T-helper 1 cell (primary cell): ENCODE measurements at regions not wholly inside any gene's neighbourhood (a gene's known extent, or its start where the extent isn't known, plus 50 kb on each side); places are given as distances from the start of the nearest gene placed in this dataset.
"Not testable (repeated sequence)": the region's sequence is repeated elsewhere in the genome, so short reads cannot be mapped to it uniquely, and the experiment has no call there.

Source experiments
- DNase-seq, 5 donors: peaks; one replicate each; pipeline ENCODE4 v3.0.0-alpha.2; 2012 to 2020

DNA sequence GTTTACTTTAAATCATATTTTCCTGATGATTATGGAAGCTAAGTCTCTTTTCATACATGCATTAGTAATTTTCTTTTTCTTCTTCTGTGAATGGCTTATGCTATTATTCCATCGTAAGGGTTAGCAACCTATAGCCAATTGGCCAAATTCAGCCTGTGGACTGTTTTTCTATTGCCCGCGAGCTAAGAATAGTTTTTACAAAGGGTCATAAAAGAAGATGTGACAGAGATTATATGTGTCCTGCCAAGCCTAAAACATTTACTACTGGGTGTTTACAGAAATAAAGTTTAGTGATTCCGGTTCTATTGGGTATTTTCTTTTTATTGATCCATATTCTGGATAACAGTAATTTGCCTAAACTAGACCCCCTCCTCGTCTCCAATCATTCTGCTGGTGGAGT, 268.8 kb upstream of the DIO3 start:
- no peak for DNase-seq

DNA sequence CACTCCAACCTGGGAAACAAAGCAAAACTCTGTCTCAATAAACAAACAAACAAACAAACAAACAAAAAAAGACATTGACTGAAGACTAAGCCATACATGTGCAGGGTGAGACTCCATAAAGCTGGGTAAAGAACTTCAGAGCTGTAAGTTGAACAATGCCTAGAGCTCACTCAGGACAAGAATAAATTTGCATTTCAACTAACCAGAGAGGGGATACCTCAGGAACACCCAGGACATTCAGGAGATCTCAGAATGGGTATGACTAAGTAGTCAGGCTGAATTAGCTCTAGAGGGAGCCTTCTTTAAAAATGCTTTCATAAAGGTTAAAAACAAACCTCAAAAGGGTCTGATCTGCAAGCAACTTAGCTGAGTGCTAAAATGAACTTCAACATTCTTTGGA, 267.7 kb upstream of the DIO3 start:
- DNase-seq: no peak

DNA sequence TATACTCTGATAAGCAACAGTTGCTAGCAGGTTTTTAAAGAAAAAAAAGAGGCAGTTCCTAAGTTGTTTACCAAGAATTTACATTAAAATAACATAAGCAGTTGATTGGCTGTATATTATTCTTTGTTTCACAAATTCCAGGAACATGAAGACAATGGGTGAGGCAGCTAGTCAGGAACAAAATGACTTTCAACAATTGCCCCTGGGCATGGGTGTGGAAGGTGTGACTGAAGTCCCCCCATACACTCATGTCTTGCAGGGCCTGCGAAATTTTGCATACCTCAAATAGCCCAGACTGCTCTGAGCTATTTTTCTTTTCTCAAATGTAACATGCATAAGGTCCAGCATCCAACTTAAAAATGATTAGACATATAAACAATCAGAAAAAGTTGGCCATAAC, 267.2 kb upstream of the DIO3 start:
- DNase-seq: no peak

DNA sequence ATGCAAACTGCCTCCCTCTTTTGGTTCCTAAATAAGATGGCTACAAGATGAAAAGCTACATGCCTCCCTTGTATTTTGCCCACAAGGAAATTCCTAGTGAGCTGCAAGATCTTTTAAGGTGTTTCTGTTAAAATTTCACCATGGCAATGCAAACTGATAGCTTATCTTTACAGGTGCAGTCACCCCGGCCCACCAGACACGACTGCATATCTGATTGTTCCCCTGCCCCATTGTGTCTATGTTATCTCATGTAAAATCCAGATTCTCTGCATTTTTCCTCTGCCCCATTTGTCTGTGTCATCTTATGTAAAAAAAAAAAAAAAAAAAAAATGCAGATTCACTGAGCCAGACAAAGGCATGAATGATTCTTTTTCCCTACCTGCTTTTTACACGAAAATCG, 261.5 kb upstream of the DIO3 start:
- not testable (repeated sequence) for DNase-seq

DNA sequence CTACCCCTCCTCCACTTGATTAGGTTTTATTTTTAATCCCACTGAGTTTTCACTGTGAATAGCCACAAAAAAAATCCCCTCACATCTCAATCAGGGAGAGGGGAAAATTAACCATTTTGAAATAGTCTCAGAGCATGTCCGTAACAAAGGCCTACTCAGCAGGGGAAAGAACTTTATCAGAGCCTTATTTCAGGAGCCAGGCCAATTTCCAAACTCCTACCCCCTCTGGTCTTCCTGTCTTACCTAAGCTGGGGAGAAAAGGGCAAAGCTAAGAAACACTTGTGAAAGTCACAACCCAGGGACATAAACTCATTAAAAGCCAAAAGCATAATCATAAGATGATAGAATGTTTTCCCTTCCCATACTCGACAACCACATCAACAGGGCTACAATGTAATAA, 260.3 kb upstream of the DIO3 start:
- DNase-seq: no peak

DNA sequence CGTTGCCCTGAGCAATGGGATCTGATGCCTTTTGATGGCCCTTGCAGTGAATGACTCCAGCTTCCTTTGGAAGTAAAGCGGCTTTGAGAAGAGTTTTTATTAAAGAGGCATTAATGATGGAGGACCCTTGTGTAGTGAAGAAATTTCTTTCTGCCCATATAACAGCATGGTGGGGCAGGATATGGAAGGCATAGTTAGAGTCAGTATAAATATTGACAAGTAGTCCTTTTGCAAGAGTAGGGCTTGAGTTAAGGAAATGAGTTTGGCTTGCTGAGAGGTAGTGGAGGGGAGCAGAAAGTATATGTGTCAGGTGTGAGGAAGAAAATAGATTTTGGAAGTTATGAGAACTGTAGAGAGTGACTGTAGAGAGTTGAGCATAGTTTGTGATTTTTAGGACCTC, 254.1 kb upstream of the DIO3 start:
- not testable (repeated sequence) for DNase-seq

DNA sequence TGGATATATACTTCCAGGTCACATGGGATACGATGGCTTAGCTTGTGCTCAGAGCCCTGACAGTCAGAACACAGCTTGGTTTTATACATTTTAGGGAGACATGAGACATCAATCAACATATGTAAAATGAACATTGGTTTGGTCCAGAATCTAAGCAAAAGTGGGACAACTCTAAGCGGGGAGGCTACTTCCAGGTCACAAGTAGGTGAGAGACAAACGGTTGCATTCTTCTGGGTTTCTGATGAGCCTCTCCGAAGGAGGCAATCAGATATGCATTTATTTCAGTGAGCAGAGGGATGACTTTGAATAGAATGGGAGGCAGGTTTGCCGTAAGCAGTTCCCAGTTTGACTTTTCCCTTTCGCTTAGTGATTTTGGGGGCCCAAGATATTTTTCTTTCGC, 250.1 kb upstream of the DIO3 start:
- not testable (repeated sequence) for DNase-seq

DNA sequence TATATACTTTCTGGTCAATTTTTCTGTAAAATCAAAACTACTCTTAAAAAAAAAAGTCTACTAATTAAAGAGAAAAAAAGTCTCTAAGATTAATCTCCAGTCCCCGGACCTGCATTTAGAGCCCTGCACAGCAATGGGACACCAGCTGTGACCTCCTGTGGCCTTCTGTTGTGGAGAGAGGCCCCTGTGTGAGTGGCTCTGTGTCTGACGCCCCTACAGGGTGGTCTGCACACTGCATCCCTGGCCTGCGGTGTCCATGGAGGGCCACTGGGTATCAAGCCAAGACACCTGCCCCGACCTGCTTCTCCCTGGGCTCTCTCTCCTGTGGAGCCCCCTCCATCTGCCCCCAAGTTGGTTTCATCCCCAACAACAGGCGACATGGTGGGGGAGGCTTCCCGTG, 248.0 kb upstream of the DIO3 start:
- no peak for DNase-seq

DNA sequence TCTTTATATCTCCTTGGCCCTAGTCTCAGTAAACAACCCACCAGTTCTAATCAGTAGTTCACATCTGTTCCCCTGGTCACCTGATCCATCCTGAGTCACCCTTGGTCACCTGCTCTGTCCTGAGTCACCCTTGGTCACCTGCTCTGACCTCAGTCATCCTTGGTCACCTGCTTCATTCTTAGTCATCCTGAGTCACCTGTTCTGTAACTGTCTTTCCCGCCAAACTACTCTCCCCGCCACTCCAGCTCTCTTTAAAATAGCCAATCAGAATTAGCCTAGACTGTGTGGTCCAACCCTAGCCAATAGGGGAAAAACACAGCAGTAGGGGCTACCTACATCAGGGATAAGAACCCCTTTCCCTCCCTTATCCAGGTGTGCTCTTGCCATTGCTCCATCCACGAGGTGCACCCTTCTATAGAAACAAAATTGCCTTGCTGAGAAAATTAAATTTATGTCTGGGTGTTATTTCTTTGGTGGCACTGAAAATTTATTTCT, 245.4 kb upstream of the DIO3 start:
- no peak for DNase-seq

DNA sequence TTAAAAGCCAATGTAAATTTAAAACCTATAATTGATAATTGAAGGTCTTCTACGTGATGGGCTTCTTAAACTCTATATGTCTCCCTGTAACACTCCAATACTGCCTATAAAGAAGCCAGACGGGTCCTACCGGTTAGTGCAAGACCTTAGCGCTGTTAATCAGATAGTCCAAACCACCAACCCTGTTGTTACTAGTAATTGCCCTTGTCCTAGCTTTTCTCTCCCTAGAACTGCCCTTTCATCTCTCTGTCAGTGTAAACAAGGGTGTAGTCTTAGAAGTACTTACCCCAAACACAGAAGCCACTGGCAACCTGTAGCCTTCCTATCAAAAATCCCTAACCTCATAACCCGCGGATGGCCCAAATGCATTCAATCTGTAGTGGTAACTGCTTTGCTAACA, 243.0 kb upstream of the DIO3 start:
- DNase-seq: no peak

DNA sequence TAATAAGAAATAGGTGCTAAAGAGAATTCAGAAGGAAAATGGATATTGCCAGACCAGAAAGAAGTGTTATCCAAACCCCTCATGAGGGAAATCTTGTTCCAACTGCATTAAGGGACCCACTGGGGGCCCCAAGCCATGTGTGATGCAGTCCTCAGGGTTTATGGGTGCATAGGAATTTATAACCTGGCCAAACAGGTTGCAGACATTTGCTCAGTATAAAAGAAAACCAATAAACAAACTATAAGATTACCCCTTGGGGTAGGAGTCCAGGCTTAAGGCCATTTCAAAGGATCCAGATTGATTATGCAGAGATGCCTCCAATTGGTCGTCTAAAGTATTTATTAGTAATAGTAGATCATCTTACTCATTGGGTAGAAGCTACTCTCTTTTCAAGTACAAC, 240.9 kb upstream of the DIO3 start:
- no peak for DNase-seq

DNA sequence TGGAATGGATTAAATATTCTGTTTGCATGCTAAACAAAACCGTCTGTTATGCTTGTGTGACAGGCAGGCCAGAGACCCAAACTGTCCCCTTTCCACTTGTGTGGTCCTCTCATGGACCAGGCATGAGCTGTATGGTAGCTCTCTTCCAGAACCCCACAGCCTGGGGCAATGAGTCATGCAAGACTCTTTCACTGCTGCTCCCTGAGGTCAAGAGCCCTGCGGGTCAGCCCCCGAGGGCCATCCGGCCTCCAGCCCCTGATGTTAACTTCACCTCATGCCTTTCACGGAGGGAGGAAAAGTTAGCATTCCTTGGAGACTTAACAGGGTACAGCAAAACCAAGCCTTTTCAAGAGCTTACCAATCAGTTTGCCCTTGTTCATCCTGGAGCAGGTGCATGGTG, 239.1 kb upstream of the DIO3 start:
- no peak for DNase-seq

DNA sequence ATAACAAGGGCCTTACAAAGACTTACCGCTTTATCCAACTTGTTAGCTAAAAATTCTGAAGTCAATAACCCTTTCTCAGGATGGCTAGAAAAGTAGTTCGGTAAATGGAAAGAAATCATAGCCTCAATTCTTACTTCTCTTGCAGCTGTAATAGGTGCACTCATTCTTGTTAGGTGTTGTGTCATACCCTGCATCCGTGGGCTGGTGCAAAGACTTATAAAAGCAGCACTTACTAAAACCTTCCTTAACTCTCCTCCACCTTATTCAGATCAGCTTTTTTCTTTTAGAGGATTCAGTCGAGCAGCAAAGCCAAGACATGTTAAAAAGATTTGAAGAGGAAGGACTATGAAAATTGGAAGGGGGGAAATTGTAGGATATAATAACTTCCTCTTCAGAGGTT, 238.2 kb upstream of the DIO3 start:
- no peak for DNase-seq

DNA sequence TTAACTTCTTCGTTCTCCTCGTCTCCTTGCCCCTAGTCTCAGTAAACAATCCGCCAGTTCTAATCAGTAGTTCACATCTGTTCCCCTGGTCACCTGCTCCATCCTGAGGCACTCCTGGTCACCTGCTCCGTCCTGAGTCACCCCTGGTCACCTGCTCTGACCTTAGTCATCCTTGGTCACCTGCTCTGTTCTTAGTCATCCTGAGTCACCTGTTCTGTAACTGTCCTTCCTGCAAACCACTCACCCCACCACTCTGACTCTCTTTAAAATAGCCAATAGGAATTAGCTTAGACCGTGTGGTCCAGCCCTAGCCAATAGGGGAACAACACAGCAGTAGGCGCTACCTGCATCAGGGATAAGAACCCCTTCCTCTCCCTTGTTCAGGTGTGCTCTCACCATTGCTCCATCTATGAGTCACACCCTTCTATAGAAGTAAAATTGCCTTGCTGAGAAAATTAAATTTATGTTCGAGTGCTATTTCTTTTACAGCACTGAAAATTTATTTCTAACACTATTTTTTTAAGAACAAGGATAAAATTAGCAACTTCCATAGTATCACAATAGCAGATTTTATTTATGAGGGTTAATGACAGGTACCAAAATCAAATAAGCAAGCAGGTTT, 237.6 kb upstream of the DIO3 start:
- not testable (repeated sequence) for DNase-seq

DNA sequence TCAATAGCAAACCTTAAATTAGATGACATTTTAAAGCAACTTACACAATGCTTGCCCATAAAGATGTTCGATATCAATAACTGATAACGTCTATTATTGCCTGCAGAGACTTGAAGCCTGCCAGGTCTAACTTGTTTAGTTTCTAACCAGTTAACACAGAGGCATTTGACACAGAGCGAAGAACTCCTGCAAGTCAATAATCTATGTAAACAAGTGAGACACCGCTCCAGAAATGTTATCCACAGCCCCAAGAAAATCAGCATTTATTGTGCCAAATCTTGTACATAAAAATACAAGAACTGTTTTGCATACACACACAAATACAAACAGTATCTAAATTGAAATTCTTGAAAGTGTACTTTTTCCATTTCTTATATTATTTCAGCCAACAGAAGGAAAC, 236.0 kb upstream of the DIO3 start:
- DNase-seq: no peak

DNA sequence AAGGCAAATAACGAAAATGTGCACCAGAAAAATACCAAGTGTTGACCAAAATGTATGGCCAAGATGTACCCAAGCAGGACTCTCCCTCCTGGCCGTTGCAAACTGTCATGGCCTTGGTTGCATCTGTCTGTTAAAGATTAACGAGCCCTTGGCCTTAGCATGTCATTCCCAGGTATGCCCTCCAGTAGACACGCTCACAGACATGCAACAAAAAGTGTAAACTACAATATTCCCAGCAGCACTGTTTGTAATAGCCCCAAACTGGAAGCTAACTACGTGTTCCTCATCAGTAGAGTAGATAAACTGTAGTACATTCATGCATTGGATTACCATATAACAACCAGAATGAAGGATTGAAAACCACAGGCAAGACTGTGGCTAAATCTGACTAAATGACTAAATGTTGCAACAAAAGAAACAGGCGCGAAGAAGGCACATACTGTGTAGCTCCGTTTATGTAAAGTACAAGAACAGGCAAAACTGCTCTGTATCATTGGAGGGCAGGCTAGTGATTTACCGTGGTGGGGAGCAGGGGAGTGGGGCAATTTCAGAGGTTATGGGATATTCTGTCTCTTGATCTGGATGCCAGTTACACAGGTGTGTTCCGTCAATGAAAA, 232.8 kb upstream of the DIO3 start:
- no peak for DNase-seq

DNA sequence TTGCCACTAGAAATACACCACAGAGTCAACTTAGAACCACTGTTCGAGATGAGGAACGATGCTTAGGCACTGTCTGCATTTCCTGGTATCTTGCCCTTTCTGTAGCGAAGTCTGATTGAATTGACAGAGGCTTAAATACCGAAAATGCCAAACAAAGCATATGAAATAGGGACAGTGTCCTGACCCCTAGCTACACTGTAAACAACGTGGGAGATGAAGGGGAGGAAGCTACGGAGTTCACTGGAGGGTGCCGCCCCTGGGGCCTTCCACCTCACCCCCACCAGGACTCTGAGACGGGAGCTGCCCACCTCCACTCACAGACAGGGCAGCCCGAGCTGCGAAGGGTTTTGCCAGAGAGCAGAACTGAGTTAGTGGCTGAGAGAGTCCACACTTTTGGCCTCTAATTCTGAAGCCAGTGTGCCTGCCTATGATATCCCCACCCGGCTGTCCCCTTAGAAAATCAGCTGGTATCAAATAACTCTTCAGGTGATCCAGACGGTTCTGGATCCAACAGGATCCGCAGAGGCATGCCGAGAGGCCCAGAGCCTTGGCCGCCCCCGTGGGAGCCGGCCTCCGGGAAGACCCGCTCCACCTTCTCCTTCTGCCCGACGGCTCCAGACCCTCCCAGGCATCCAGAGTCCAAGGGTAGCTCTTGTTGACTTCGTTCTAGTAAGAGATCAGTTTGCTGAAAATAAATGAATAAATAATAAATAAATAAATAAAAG, 230.7 kb upstream of the DIO3 start:
- DNase-seq: no peak

DNA sequence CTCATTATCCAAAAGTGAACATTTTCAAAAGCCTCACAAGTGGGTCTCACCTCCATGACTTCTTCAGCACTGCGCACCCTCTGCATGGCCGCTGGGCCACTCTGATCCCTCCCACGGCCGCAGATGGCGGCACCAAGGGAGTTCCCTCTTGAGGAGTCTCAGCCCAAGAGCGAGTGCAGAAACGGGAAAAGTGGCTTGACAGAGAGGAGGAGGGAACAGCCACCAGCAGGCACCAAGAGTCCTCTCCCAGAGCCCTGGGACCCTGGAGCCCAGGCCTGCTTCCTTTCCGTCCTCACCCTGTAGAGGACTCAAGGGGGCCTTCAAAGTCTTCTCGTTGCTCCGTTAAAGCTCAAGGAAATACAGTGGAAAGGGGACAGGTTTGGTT, 230.2 kb upstream of the DIO3 start:
- no peak for DNase-seq

DNA sequence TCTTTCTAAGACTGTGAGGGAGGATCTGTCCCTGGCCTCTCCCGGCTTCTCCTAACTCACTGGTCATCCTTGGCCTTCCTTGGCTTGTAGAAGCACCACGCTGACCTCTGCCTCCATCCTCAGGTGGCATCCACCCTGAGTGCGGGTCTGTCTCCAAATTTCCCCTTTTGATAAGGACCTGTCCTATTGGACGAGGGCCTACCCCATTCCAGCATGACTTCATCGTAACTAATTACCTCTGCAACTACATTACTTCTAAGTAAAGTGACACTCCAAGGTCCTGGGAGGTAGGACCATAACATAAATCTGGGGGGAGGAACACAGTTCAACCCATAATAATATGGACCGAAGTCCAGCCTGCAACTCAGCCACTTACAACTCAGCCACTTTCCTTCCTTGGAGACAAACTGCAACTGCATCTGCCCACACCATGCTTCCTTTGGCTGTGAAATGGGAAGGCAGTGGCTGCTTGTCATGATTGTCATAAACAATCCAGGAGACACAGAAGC, 229.6 kb upstream of the DIO3 start:
- no peak for DNase-seq

DNA sequence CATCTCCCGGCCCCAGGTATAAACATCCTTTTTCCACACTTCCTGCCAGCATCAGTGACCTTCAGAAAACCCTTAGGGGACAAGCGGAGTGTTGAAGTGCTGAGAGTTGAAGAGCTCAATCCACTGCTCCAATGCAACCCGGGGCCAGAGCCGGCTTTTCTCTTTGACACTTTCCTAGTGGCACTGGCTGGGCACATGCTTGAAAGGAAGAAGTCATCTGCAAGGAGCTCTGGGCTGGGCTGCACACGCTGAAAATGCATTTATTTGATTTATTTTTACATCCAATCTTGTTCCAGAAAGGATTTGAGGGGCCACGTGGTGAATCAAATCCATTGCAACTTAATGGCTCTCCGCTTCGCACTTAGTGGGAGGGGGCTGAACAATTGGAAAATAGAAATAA, 229.0 kb upstream of the DIO3 start:
- DNase-seq: no peak

DNA sequence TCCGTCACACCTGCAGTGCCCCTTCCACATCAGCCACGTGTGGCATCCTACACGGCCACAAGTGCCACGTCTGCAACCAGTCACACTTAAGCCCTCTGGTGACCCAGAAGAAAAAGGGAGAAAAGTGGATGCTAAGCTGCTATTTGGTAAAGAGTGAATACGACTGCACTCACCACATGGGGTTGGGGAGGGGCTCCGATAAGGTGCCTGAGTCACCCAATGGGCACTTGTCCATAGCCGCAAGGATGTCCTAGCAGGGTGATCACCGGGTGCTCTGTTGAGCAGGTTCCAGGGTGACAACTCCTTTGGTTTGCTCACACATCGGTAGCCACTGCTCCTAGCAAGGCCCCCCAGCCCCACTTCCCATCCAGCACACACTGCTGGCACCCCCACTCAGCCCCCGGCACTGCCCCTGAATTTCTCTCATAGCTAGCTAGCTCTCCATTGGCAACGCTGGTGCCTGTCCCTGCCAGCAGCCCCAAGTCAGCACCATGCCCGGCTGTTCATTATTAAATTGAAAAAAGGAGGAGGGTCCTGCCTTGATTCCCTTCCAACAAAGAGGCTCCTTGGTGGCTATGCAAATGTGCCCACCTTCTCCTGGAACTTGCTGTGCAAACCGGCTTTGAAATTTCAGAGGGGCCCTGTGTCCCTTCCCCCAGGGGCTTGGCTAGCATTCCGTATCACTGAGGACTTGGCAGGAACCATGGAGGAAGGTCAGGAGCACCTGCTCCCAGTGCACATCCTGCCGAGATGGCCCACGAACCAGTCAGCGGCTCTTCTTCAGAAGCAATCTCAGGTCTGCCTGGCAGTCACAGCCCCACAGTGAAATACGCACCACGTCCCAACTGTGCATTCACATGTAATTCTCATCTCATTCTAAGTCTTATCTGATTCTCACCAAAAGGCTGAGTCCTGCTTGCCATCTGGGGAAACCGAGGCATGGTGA, 227.7 kb upstream of the DIO3 start:
- DNase-seq: no peak

DNA sequence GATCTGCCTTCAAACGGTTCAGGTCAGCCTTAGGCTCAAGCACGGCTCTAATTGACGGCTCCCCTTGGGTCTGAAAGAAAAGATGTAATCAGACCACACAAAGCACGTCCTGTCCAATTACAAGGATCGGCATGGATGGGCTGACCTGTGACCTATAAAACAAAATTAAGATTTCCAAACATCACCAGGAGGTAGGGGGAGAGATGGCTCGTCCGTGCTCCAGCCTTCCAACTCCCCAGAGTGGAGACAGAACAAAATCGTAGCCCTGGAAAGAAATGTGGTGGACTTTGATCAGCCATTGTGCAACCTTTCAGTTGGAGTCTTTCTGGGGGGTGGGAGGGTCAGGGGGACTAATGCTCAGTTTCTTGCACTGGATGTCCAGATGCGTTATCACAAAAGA, 226.6 kb upstream of the DIO3 start:
- DNase-seq: no peak

DNA sequence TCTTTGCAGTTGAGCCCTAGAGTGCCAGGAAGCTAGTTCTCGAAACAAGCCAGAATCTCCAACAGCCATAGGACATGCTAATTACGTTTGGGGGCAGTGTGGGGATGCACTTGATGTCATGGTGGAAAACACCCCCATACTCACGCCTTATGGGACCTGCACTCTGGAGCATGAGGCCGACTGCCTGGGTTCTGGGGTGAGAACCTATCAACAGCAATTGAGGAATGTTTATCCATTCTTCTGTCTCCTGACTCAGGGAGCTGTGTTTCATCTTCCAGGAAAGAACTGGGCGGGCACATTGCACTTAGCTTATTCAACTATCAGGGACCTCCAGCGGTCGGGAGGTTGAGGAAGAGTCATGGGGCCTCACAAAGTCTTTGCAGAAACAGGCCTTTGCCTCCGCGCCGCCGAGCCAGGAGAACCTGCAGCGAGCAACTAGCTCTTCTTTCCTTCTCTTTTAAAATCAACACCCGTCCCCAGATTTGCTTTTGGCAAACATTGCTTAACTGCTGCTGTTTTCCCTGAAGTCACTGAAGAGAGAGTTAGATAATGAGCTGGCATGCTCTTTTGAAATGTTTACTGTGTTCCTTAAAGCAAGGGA, 226.1 kb upstream of the DIO3 start:
- DNase-seq: no peak
